CD4-positive, alpha-beta T cell treated with Interleukin-17A for 1 hour (primary cell): ENCODE measurements at regions not wholly inside any gene's neighbourhood (a gene's known extent, or its start where the extent isn't known, plus 50 kb on each side); places are given as distances from the start of the nearest gene placed in this dataset.

ENCODE experiments used
- DNase-seq: peaks from one replicate; pipeline ENCODE4 v3.0.0-alpha.2; 2020

DNA sequence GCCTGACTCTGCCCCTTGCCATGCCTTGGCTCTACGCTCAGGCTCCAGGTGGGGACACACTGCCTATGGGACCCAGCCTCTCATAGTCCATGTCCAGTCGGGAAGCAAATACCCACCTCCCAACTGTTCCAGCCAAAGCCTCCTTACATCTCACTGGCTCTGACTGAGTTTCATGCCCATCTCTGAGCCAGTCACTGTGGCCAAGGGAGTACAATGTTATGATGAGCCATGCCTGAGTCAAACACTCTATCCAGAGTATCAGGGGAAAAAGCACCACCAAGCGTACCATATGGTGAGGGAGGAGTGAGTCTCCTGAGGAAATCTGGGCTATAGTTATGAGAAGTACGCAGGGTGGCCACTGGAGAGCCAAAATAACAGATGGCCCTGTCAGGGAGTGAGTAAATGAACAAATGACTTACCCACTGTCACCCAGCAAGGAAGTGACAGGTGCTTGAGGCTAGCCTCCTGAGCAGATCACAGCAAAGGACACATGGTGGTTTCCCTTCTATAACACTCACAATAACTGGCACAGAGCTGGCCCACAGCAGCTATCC lies 236.6 kb upstream of the GJB5 start:
- no peak for DNase-seq

DNA sequence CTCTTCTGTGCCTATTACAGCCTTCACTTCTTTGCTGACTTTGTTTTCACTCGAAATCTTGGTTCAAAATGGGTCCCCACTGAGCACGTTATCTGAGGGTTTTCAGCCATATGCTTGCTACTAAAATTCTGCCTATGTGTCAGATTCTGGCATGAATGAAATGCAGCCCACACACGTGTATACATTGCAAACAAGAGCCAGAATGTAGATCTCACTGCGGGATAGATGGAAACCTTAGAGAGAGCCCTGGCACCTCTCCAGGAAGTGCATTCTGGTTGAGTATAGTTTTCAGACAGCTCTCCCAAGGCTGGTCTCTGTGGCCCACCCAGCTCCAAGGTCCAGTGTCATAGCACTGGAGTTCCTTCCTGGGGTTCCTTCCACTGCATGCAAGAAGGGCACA lies 234.7 kb upstream of the GJB5 start:
- no peak for DNase-seq

DNA sequence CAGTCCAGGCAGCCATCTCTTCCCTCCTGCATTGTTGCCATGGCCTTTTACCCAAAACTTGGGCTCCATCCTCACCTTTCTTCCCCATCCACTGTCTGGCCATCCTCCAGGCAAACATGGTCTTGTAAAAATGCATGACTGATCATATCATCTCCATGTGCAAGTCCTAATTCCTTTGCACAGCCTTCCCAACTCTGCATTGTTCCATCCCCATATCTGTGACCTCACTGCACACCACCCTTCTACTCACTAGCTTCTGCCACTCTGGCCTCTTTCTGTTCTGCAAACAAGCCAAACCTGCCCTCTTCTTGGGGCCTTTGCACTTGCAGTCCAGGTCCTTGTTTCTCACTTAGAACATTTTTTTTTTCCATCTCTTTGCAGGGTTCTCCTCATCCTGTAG lies 230.1 kb upstream of the GJB5 start:
- no peak for DNase-seq

DNA sequence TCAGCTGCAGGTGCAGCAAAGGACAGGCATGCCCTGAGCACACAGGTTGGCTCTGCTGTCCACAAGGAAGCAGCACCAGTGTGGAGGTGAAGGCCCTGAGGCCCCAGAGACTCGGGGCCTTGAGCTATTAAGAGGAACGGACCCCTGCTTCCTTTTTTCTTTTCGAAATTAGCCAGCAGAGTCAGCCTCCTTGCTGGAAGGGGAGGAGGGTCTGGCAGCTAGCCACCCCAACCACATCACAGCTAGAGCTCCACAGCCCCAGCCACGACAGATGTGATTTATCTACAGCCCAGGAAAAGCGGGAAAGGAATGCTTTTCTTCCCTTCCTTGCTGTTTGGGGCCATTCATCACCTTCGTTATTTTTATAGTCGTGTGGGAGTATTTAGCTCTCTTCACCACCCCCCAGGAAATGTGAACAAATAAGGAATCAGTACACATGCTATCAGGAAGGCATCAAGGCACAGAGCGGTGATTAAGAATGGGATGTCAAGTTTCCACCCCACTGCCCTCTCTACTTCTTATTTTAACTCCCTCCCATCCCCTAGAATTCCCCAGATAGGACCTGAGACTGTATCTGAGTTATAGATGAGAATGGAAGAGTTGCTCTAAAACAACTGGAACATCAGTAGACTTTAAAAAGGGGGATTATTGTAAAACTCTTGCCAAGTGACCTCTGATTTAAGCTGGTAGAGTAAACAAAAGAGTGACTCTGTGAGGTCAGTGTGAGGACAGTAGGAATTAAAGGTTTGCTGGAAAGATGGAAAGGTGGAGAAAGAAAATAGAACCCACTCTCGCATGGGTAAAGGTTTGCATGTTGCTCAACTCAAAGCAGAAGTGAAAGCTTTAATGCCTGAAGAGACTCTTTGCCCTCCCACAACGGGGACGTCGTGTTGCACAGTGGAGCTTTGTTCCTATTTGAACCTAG lies 224.7 kb upstream of the GJB5 start:
- DNase-seq, result no peak

DNA sequence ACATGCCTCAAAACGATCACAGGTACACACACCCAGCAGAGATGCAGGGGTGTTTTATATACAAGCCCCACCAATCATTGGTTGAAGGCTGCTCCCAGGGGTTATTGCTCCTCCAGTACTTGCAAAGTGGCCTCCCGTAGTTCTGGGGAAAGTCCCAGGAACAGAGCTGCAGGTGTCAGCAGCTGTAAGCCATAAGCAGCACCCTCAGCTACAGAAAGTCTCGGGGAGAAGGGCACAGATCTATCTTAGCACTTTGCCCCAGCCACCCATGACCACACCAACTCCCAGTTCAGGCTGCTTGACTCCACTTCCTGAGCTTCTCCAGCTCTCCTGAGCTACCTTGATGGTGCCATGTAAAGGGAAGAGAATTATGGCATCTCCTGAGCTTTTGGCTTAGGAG lies 222.7 kb upstream of the GJB5 start:
- no peak for DNase-seq

DNA sequence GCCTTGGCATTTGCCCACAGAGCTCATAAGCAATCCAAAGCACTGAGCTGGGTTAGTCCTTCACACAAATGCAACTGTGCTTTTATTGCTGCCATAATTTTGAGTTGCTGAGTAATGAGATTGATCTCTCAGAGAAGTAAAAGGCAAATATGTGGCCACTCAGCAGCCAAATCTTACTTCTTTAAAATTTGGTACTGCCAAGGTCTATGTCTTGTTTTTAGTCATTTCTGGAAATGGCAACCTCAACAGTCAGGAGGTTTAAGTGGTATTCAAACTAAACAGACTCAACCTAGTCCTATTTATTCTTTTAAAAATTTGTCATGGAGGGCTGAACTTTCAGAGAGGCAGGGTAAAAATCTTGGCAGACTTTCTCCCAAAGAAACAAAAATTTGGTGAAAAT lies 216.4 kb upstream of the GJB5 start:
- DNase-seq, result no peak

DNA sequence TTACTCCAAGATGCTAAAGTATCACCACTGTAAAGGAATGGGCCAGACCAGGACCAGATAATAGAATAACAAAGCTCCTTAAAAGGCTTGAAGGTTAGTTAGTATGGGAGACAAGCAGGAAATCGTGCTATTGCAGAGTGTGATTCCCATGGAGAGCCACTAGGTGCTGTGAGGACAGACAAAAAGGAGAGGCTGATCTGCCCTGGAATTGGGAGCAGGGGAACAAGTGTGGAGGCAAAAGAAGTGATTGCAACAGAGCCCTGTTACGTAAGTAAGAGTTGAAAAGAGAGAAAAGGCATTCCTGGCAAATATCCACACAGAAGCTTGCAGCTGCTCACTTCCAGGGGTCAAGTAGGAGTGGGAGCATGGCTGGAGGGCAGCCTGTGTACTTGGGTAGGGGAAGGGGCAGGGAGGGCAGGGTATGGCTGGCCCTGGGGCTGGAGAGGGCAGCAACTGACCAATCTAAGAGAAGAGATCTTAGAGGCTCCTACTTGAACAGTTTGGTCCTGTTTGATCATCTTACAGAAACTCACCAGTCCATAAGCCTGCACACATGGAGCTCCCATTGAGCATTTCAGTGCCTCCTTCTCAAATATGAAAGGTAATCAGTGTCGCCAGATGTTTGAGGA lies 207.7 kb upstream of the GJB5 start:
- no peak for DNase-seq

DNA sequence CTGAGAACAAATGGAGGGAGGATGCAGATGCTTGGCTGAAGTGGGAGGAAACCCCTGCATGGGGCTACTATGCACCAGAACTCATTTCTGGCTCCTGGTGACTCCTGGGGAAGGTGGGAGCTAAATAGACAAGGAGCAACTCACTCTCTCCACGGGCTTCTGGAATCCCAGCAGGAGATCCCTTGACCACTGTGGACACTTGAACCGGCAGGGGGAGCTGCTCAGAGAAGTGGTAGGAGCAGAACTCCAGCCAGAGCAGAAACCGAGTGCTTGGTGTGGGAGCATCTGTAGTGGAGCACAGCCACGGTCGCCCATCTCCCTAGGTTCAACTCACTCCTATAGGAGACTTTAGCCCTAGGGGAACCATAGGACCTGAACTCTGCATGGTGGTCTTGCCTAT lies 205.6 kb upstream of the GJB5 start:
- DNase-seq, result no peak

DNA sequence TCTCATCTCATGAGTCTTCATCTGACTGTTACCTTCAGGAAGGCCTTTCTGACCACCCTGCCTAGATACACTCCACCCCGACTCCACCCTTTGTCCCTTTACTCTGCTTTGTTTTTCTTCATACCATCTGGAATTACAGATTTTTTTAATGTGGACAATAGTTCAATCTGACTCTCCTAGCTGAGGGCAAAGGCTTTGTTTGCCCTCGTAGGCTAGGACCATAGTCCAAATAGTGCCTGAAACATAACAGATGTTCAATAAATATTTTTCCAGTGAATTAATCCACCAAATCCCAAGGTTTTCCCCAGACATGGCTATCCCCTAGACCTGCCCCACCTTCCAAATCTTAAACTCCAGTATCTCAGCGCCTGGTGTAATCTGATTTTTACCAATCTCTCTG lies 176.5 kb upstream of the GJB5 start:
- no peak for DNase-seq

DNA sequence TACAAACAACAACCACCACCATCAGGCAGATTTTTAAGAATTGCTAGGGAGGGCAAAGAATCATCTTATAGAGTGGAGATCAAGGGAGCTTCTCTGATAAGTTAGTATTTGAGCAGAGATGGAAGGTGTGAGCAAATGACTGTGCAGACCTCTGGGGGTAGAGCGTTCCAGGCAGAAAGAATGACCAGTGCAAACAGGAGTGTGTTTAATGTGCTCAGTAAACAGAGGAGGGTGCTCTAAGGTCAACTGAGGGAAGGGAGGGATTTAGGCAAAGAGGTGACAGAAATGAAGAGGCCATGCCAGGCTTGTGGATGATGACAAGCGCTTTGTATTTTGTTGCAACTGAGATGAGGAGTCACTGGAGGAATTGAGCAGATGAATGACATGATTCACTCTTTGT lies 172.5 kb upstream of the GJB5 start:
- DNase-seq, result no peak

DNA sequence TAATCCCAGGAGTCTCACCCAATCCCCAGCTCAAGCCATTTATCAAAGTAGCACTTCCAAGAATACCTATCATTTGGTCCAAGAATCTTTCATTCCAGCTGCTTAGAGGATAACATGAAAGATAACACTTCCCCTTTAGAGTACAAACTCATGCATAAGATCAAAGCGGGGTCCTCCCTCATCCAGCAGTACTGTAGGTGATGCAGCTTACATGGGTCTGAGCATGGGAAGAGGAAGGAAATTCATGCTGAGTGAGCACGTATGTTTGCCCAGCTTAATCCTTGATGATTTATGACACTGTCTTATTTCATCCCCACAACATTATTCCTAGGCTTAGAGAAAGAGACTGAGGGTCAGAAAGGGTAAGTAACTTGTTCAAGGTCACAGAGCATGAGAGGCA lies 167.1 kb upstream of the GJB5 start:
- no peak for DNase-seq

DNA sequence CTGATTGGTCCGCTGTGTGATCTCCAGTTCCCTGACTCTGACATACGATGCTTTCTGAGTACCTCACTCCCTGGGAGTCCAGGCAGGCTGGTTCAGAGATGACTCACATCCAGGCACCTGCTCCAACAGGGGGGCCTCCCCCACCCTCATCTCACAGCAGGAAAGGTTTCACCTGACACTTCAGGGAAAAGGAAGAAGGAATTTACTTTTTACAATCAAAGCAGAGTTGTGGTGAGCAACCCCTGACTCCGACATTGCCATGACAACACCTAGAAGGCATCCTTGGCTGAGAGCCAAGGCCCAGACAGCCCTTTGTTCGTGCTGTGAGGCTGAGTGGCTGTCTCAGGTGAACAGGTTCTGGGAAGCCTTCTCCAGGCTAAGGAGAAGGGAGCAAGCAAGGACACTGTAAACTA lies 164.6 kb upstream of the GJB5 start:
- DNase-seq, result no peak

DNA sequence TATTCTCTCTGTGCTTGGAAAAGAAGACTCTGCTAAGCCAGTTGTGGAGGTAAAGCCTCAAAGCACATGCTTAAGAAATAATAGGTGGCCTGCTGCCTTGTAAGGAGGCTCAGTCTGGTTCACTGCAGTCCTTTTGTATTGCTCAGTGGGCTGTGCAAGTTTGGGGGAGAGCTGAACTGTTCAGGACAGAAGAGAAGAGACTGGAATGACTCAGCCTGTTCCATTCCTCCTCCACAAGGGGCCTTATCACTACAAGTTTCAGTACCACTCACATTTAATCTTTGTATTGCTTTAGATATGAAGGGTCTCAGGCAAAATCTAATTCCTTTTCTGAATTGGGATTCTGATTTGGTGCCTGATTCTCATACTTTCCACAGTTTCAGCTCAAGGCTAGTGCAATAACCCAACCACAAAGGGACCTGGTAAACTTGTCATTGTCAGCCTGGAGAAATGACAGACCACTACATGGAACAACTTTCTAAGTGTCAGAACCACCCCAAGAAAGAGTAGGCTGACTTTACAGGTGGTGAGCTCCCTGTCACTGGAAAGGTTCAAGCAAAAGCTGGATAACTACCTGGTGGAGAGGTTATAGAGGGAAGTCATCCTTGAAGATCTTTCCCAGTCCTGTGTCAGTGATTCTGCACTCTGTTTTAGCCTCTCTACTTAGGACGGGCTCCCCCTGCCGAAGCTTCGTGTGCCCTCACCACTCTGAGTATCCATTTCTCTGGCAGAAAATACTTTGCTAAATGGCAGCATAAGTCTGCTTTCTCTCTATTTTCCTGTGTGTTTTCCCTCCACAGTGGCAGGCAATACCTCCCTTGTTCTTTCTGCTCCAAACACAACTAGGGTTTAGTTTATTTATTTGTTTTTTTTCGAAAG lies 162.9 kb upstream of the GJB5 start:
- no peak for DNase-seq

DNA sequence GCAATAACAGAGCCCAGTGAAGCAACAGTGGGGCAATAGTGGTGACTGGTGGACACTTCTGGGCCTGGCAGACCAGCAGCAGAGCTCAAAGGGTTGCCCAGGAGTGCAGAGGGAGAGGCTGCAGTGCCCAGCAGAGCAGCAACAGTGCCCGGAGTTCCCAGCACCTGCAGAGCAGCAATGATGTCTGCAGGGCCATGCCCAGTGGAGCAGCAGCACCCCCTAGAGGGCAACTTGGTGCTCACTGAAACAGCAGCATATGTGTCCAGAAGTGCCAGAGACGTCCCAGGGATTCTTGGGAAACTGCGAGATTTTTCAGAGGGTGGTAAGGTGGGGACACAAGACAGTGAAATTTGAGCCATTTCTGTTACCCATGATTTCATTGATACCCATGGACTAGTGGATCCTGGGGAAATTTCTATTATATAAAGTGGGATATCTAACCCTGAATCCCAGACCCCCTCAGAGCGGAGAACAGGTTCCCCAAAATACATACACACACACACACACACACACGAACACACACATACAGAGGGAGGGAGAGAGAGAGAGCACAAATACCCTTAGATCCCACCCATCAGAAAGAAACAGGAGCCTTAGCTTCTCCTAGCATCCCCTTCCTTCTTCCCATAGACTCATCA lies 156.9 kb upstream of the GJB5 start:
- peak; percentile 29 for DNase-seq

DNA sequence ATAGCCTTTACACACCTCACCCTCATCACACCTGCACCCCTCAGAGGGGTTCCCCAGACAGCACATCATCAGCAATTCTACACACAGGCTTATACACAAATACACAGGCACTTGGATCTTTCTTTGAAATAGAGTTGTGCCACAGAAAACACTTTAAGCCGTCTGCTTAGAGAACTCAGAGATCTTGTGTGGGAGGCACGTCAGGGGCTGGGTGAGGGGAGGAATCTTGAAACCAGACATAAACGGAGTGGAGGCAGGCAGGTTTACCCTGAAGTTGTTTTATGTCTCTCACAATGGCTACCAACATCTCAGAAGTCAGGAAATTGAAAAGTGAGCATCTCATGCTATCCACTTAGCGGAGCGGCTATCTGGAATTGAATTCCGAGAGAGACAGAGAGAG lies 151.9 kb upstream of the GJB5 start:
- DNase-seq, result no peak

DNA sequence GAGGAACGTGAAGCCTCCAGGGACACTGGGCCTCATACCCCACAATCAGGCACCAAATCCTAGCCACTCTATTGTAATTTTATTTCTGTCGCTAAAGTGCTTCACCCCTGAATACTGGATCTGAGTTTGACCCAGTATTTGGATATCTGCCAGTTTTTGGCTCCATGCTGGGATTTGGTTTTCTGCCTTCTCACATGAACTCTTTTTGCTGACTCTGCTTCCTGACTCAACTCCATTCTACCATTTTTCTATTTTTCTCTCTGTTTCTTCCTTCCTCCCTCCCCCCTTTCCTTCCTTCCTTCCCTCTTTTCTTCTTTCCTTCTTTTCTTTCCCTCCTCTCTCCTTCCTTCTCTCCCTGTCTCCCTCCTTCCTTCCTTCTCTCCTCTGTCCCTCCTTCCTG lies 151.3 kb upstream of the GJB5 start:
- DNase-seq, result no peak

DNA sequence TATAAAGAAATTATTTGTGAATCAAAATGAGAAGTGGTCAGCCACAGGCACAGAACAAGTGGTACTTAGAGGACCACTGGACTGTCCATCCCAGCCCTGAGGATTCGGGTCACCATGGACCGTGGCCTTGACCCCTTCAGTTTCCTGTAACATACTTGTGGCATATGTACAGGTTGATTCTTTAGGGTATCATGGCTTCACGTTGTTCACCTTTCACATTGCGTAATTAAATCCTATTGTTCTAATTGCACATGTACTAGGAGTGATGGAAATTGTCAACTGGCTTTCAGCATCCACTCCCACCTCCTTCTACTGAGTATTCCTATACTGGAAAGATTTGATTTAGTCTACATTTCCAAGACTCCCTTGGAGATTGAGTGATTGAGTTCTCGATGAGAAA lies 148.3 kb upstream of the GJB5 start:
- DNase-seq, result no peak

DNA sequence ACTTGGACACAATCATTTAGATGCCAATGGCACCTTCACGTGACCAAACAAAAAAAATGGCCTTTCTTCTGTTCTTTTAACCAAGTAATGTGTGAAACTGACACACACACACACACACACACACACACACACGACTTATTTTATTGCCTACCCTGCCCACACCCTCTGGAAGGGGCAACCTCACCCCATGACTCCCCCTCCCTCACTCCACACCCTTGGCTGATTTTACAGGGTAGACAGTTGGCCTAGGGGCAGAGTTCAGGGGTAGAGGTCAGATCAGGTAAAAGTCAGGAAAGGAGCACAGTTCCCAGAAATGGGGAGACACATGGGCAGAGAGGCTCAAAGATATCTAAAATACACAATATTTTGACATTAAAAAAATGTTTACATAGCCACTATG lies 144.8 kb upstream of the GJB5 start:
- no peak for DNase-seq

DNA sequence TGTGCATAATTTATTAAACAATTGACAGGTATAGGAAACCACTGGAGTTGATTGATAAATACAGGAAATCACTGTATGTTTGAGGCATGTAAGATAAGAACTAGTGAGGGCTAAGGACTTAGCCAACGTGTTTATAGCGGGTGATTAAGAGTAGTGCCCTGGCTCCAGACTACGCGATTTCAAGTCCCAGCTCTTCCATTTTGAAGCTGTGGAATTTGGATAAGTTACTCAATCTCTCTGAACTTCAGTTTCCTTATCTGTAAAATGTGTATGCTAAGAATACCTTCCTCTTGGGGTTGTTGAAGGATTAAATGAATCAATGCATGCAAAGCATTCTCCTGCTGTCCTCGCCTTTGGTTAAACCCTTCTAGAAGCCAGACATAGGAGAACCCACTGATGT lies 143.3 kb upstream of the GJB5 start:
- DNase-seq, result no peak

DNA sequence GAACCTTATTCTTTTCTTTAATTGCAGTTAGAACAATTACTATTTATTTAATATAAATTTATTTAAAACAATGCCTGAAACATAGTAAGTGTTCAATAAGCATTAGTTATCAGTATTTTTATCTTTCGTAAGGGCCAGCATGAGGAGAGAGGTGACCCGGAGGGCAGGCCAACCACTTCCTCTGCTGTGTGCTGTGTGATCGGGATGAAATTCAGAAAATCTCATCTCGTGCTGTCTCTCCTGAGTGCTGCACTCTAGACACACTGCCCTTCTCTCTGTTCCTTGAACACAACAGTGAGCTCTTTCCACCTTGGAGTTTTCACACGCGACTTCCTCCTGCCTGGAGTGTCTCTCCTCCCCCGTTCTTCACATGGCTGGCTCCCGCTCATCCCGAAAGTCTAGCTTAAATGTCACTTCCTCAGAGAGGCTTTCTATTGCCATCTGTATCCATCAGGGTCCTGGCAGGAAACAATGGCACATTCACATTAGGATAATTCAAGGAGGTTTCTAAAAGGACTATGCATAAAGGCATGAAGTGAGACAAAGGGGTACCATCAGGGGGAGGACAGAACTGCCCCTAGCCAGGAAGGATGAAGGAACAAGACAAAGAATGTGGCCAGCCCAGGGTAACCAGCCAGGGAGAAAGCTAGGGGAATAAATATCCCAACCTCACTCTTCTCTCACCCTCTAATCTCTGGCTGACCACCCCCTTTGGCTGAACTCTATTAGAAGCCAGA lies 142.6 kb upstream of the GJB5 start:
- no peak for DNase-seq

DNA sequence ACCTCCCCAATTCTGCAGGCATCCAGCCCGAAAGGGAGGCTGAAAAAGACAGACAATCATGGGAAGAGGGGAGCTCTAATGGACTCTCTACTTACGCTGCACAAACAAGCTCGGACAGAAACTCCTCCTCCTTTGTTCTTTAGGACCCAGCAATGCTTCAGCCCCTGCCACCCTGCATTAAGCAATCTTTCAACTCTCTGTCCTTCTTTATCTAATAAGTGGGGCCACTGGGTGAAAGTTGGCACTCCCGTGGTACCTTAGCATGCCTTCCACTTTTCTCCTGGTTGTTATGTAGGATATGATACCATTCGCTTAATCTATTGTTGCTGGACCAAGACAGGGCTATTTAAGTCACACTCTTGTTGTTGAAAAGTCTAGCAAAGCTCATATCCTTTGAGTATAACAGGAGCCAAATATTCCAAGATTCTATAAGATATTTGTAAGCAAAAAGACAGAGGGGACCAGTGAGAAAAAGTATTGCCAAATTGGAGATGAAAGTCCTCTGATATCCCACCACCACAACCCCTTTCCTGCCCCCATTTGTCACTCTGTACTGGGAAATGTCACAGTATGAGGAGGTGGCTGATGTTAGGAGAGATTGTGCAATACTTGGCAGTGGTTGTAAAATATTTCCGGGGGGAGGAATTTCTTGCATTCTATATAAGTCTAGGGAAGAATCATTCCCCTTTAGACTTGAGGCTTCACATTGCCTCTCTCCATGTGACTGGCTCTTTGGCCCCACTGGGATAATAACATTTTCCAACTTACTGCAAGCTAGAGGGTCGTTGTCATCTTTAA lies 137.3 kb upstream of the GJB5 start:
- no peak for DNase-seq
